HepG2 (cell line): ENCODE measurements at regions not wholly inside any gene's neighbourhood (a gene's known extent, or its start where the extent isn't known, plus 50 kb on each side); places are given as distances from the start of the nearest gene placed in this dataset.

Source experiments
- CEBPB ChIP-seq: IDR thresholded peaks from 2 replicates; pipeline ENCODE4 v1.6.1; 2011; ENCODE audit warnings: low read depth, low read length, improper control_type of control experiment, borderline replicate concordance
- ELF4 ChIP-seq: sonication (generic); formaldehyde crosslinking; IDR thresholded peaks from 2 replicates; pipeline ENCODE4 v1.5.0; 2020; ENCODE audit warnings: missing genetic modification reagents, mild to moderate bottlenecking, moderate library complexity, borderline replicate concordance
- HNRNPUL1 ChIP-seq: fragments of 200-400 bp; formaldehyde crosslinking; IDR thresholded peaks from 2 replicates; pipeline ENCODE4 v1.6.1; 2017; ENCODE audit warnings: low read depth, mild to moderate bottlenecking, low read length, moderate library complexity
- RFX5 ChIP-seq: IDR thresholded peaks from 2 replicates; pipeline ENCODE4 v1.6.1; 2011; ENCODE audit warnings: low read depth, low read length, improper control_type of control experiment
- TOPORS ChIP-seq: sonication (generic); formaldehyde crosslinking; IDR thresholded peaks from 2 replicates; pipeline ENCODE4 v1.8.0; 2023; ENCODE audit warnings: mild to moderate bottlenecking, missing genetic modification reagents
- ZMAT3 ChIP-seq: sonication (generic); formaldehyde crosslinking; conservative IDR thresholded peaks from 2 replicates; pipeline ENCODE4 v1.7.0; 2021; ENCODE audit warnings: missing genetic modification reagents
- ZNF12 ChIP-seq: sonication (generic); formaldehyde crosslinking; IDR thresholded peaks from 2 replicates; pipeline ENCODE4 v1.5.0; 2020; ENCODE audit warnings: missing genetic modification reagents
- ZNF121 ChIP-seq: sonication (generic); formaldehyde crosslinking; IDR thresholded peaks from 2 replicates; pipeline ENCODE4 v1.5.0; 2020; ENCODE audit warnings: mild to moderate bottlenecking, missing genetic modification reagents
- ZNF746 ChIP-seq: sonication (generic); formaldehyde crosslinking; IDR thresholded peaks from 2 replicates; pipeline ENCODE4 v1.8.0; 2022; ENCODE audit warnings: mild to moderate bottlenecking, missing genetic modification reagents
- ZNF747 ChIP-seq: sonication (generic); formaldehyde crosslinking; IDR thresholded peaks from 2 replicates; pipeline ENCODE4 v1.8.1; 2023; ENCODE audit warnings: missing genetic modification reagents, mild to moderate bottlenecking, borderline replicate concordance
- TF ChIP-seq, protein P1 (sequence below): sonication (generic); formaldehyde crosslinking; IDR thresholded peaks from 2 replicates; pipeline ENCODE4 v1.5.1; 2020; ENCODE audit warnings: mild to moderate bottlenecking, missing genetic modification reagents, moderate library complexity
- TF ChIP-seq, protein P2 (sequence below): sonication (generic); formaldehyde crosslinking; IDR thresholded peaks from 2 replicates; pipeline ENCODE4 v1.9.0; 2022; ENCODE audit warnings: missing genetic modification reagents, mild to moderate bottlenecking, borderline replicate concordance
- TF ChIP-seq, protein P3 (sequence below): IDR thresholded peaks from 2 replicates; pipeline ENCODE4 v1.6.1; 2016
- TF ChIP-seq, protein P4 (sequence below): sonication (generic); formaldehyde crosslinking; IDR thresholded peaks from 2 replicates; pipeline ENCODE4 v1.4.0; 2020; ENCODE audit warnings: missing genetic modification reagents
- TF ChIP-seq, protein P5 (sequence below): sonication (generic); IDR thresholded peaks from 2 replicates; pipeline ENCODE4 v1.6.1; 2016; ENCODE audit warnings: low read depth, borderline replicate concordance
- TF ChIP-seq, protein P6 (sequence below): sonication (generic); formaldehyde crosslinking; IDR thresholded peaks from 2 replicates; pipeline ENCODE4 v1.5.1; 2020; ENCODE audit warnings: mild to moderate bottlenecking, missing genetic modification reagents, borderline replicate concordance

DNA sequence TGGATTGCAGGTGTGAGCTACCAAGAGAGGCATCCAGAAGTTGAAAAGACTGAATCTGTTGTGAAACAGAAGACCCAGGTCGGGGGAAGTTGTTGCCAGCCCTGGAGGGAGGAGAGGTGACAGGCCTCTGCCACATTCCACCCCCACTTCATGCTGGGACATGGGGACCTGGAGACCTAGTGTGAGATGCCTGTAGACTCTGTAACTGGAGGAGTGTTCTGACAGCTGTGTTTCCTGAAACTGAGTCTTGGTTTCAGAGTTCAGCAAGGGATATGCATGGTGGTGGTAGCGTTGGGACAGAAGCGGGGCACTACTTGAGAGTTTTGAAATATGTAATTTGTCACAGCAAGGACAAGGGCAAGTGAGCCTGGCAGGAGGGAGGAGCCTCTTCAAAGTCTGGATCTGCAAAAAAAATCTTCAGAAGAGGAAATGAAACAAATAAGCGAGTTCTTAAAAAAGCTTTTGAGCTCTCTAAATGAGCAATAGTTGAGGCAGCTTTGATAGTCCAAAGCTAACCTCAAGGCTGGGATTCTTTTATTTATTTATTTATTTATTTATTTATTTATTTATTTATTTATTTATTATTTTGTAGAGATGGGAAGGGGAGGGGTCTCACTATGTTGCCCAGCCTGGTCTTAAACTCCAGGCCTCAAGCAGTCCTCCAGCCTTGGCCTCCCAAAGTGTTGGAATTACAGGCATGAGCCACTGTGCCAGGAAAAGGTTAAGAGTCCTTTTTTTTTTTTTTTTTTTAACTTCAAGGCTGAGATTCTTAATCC is 58.9 kb upstream of the EEA1 start (continued):
- TF ChIP-seq, protein P1, sequence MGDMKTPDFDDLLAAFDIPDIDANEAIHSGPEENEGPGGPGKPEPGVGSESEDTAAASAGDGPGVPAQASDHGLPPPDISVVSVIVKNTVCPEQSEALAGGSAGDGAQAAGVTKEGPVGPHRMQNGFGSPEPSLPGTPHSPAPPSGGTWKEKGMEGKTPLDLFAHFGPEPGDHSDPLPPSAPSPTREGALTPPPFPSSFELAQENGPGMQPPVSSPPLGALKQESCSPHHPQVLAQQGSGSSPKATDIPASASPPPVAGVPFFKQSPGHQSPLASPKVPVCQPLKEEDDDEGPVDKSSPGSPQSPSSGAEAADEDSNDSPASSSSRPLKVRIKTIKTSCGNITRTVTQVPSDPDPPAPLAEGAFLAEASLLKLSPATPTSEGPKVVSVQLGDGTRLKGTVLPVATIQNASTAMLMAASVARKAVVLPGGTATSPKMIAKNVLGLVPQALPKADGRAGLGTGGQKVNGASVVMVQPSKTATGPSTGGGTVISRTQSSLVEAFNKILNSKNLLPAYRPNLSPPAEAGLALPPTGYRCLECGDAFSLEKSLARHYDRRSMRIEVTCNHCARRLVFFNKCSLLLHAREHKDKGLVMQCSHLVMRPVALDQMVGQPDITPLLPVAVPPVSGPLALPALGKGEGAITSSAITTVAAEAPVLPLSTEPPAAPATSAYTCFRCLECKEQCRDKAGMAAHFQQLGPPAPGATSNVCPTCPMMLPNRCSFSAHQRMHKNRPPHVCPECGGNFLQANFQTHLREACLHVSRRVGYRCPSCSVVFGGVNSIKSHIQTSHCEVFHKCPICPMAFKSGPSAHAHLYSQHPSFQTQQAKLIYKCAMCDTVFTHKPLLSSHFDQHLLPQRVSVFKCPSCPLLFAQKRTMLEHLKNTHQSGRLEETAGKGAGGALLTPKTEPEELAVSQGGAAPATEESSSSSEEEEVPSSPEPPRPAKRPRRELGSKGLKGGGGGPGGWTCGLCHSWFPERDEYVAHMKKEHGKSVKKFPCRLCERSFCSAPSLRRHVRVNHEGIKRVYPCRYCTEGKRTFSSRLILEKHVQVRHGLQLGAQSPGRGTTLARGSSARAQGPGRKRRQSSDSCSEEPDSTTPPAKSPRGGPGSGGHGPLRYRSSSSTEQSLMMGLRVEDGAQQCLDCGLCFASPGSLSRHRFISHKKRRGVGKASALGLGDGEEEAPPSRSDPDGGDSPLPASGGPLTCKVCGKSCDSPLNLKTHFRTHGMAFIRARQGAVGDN (CRISPR knock-in tag) = peak; percentile 14; the same call in 1 of the 2 replicates
- TF ChIP-seq ZNF747 = no peak
- no peak for TF ChIP-seq HNRNPUL1
- TF ChIP-seq ZNF121 (CRISPR knock-in tag) = peak; percentile 95
- TF ChIP-seq ZMAT3 = no peak
- TF ChIP-seq, protein P2, sequence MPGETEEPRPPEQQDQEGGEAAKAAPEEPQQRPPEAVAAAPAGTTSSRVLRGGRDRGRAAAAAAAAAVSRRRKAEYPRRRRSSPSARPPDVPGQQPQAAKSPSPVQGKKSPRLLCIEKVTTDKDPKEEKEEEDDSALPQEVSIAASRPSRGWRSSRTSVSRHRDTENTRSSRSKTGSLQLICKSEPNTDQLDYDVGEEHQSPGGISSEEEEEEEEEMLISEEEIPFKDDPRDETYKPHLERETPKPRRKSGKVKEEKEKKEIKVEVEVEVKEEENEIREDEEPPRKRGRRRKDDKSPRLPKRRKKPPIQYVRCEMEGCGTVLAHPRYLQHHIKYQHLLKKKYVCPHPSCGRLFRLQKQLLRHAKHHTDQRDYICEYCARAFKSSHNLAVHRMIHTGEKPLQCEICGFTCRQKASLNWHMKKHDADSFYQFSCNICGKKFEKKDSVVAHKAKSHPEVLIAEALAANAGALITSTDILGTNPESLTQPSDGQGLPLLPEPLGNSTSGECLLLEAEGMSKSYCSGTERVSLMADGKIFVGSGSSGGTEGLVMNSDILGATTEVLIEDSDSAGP (CRISPR knock-in tag) = 0 out of 2 replicates have a peak, but pooled peaks have one; percentile 26
- TF ChIP-seq ZNF746 (CRISPR knock-in tag) = no peak
- TF ChIP-seq TOPORS (CRISPR knock-in tag) = no peak
- TF ChIP-seq, protein P3, sequence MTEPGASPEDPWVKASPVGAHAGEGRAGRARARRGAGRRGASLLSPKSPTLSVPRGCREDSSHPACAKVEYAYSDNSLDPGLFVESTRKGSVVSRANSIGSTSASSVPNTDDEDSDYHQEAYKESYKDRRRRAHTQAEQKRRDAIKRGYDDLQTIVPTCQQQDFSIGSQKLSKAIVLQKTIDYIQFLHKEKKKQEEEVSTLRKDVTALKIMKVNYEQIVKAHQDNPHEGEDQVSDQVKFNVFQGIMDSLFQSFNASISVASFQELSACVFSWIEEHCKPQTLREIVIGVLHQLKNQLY = no peak
- no peak for TF ChIP-seq ZNF12 (CRISPR knock-in tag)
- TF ChIP-seq, protein P4, sequence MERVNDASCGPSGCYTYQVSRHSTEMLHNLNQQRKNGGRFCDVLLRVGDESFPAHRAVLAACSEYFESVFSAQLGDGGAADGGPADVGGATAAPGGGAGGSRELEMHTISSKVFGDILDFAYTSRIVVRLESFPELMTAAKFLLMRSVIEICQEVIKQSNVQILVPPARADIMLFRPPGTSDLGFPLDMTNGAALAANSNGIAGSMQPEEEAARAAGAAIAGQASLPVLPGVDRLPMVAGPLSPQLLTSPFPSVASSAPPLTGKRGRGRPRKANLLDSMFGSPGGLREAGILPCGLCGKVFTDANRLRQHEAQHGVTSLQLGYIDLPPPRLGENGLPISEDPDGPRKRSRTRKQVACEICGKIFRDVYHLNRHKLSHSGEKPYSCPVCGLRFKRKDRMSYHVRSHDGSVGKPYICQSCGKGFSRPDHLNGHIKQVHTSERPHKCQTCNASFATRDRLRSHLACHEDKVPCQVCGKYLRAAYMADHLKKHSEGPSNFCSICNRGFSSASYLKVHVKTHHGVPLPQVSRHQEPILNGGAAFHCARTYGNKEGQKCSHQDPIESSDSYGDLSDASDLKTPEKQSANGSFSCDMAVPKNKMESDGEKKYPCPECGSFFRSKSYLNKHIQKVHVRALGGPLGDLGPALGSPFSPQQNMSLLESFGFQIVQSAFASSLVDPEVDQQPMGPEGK = 0 out of 2 replicates have a peak, but pooled peaks have one; percentile 26
- no peak for TF ChIP-seq CEBPB
- 0 out of 2 replicates have a peak, but pooled peaks have one; percentile 42 for TF ChIP-seq ELF4 (CRISPR knock-in tag)
- TF ChIP-seq, protein P5, sequence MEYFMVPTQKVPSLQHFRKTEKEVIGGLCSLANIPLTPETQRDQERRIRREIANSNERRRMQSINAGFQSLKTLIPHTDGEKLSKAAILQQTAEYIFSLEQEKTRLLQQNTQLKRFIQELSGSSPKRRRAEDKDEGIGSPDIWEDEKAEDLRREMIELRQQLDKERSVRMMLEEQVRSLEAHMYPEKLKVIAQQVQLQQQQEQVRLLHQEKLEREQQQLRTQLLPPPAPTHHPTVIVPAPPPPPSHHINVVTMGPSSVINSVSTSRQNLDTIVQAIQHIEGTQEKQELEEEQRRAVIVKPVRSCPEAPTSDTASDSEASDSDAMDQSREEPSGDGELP = no peak
- TF ChIP-seq, protein P6, sequence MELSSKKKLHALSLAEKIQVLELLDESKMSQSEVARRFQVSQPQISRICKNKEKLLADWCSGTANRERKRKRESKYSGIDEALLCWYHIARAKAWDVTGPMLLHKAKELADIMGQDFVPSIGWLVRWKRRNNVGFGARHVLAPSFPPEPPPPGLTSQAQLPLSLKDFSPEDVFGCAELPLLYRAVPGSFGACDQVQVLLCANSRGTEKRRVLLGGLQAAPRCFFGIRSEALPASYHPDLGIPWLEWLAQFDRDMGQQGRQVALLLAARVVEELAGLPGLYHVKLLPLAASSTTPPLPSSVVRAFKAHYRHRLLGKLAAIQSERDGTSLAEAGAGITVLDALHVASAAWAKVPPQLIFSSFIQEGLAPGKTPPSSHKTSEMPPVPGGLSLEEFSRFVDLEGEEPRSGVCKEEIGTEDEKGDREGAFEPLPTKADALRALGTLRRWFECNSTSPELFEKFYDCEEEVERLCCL (CRISPR knock-in tag) = no peak
- no peak for TF ChIP-seq RFX5
